ENCODE measurements at regions not wholly inside any gene's neighbourhood (a gene's known extent, or its start where the extent isn't known, plus 50 kb on each side); places are given as distances from the start of the nearest gene placed in this dataset.

DNA sequence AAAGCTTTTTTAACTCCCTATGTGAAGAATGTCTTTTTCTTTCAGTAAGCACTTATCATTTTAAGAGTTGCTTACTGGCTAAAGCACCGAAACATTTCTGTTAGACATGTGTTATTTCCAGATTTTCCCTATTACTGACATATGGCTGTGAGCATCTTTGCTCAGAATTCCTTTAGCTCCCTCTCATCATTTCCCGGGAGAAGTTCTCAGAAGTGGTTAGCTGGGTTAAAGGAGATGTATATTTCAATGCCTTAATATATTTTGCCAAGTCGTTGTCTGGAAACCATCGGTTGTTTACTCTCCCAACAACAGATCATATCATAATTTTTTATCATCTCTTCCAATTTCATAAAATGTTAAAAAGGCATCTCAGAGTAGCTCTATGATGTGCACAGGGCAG, 396.5 kb downstream of the OCA2 start:
- no peak for DNase-seq (ENCODE audit: low spot score)

DNA sequence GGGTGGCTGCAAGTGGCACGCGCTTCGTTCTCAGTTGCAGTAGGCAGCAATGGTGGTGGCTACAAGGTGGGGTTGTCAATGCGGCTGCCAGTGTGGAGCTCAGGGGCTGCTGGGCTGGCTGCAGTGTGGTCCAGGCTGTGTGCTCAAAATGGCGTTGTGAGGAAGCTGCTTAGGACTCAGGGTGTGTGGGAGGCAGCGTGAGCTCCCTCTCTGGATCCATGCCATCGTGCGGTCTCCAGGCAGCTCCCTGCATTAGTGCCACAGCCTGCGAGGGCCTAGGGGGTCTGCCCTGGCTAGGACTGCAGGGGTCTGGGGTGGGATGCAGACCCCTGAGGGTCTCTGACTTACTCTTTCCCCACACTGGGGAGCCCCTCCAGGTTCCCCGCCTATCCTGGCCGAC, 397.2 kb downstream of the OCA2 start:
- DNase-seq (ENCODE audit: low spot score) = no peak

DNA sequence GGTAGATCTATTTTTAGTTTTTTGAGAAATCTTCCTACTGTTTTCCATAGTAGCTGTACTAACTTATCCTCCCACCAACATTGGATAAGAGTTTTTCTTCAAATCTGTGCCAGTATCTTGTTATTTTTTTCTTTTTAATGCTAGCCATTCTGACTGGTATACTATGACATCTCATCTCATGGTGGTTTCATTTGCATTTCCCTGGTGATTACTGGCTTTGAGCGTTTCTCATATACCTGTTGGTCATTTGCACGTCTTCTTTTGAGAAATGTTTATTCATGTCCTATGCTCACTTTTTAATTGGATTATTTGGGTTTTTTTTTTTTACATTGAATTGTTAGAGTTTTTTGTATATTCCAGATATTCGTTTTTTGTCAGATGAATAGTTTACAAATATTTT, 398.1 kb downstream of the OCA2 start:
- no peak for DNase-seq (ENCODE audit: low spot score)

DNA sequence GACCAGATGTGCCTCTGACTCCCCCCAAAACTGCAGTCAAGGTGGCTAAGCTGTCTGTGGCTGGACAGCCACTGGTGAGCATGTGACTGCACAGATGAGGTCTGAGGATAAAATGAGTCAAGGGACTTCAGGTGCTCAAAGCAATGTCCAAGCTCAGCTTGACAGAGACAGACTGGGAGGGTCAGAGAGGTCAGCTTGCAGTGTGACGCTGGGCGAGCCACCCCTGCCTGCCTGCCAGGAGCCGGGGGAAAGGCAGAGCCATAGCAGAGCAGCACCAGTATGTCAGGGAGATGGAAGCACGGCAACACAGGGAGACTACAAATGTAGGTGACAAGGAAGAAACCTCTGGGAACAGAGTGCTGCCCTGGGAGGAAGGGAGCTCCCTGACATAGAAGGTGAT, 399.4 kb downstream of the OCA2 start:
- no peak for DNase-seq (ENCODE audit: low spot score)

DNA sequence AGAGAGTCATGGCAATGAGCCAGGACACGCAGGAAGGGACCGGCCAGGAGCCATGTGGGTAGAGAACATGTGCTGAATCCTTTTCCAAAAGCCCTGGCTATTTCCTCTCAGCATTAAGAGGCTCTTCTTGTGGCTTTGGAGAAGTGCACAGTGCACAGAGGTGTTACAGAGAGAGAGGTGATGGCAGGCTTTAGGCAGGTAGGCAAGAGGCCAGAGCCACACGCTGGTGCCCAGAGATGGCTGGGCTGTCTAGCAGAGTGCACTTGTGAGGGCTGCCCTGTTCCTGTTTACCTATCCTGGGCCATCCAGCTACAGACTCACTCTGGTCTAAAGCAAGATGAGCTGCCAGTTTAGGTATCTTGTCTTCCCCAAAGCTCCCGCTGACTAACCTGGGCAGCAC, 402.6 kb downstream of the OCA2 start:
- no peak for DNase-seq (ENCODE audit: low spot score)

DNA sequence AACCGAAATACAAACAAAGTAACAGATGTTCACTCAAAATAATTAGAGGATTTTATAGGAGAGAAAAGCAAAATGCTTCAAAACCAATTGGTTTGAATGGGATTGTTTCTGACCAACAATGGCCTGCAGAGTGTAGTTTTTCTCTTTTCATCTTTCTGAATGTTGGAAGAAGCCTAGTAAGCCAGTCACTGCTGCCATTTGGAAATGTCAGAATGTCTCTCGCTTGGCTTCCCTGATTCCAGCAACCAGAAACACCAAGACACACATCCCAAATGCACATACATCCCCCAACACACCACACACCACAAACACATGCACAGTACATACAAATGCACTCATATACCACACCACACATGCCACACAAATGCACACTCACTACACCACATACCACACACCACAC, 403.4 kb downstream of the OCA2 start:
- no peak for DNase-seq (ENCODE audit: low spot score)

DNA sequence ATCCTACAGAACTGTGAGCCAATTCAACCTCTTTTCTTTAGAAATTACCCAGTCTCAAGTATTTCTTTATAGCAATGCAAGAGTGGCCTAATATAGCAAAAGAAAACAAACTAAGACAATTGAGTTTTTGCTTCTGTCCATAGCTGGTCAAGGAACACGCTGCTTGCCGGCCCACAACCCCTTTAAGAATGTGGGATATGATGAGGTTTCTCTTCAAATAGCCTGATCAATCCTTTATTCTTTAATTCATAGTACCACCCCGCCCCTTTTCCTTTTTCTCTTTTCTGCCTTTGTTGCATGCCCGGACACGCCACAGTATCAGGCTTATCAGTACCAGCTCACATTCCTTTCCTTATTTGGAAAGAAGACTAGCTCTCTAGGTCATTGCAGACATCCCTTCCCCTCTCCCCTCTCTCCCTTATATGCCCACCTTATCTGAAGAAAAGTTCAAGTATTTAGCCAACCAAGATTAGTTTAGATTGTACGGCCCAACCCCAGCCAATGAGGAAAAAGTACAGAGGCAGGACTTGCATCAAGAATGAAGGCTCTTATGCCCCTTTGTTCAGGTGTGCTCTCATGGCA, 404.5 kb downstream of the OCA2 start:
- no peak for DNase-seq (ENCODE audit: low spot score)

DNA sequence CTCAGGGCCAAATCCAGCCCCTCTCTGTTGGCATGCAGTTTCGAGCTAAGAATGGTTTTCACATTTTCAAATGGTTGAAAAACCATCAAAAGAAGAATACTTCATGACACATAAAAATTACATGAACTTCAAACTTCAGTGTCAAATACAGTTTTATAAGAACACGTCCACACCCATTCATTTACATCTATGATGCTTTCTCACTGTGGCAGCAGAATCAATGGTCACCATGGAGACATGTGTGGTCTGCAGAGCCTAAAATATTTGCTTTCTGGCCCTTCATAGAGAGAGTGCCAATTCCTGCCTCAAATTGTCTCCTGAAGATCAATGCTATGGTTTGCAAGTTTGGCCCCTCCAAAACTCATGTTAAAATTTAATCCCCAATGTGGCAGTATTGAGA, 405.8 kb downstream of the OCA2 start:
- DNase-seq (ENCODE audit: low spot score) = no peak

DNA sequence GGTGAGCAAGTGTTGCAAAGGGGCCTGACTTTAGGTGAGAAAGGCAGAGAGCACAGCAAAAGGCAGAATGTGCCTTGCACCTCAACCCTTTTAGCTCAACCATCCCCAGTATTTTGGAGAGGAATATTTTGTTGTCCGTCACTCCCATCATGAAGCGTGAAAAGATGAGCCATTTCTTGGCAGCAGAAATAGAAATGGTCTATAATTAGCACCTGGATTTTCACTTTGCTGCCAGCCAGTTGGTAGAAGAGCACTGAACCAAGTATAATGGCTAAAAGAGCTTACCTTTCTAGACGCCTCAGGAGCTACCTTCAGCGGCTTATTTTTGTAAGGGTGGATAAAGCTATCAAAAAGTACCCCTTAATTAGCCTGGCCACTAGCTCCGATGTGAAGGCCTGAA, 406.7 kb downstream of the OCA2 start:
- DNase-seq (ENCODE audit: low spot score) = no peak

DNA sequence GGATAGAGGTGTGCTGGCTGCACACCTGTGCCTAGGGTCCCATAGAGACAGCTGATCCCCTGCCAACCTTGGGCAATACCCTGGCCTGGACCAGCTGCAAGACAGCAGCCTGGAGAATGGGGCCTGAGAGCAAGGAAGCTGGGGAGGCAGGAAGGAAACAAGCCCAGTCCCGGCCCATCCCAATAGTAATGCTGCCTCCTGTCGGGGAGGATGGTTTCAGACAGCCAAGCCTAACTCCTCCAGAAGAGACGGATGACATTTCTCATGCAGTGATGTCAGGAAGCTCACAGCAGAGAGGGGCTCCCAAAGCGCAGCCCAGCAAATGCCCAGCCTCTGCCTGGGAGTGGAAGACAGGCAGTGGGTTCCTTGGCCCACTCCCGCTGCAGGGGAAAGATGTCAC, 408.8 kb downstream of the OCA2 start:
- DNase-seq (ENCODE audit: low spot score) = no peak

DNA sequence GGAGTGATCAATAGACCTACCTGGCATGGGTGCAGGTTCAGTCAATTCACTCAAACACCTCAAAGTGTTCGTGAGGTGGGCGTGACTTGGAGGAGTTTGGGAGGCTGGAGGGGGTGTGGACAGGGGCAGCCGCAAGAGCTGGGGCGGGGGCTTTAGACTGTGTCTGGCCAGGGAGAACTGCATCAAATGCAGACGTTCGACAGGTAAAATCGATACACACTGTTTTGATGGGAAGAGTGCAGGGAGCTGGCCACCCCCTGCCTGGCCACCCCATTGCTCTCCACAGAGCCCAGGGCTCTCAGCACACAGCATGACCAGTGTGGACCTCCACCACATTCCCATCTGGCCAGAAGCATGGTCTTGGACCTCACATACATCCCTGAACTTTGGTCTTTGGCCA, 412.1 kb downstream of the OCA2 start:
- DNase-seq (ENCODE audit: low spot score) = no peak

DNA sequence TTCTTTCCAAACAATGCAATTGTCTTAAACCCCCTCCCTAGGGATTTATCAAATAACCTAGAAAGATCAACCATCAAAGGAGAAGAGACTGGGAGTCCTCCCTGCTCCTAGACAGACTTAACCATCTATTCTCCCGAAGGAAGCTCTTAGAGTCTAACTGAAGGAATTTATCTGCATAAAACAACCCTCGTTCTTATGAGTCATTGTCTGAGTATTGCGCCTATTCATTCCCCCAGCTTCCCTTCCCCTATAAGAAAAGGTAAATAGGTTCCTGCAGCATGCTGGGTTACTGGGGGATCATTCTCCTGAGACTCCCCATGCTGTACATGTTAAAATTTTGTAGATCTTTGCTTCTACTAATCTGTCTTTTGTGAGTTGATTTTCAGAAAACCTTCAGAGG, 412.7 kb downstream of the OCA2 start:
- DNase-seq (ENCODE audit: low spot score) = peak; percentile 10

DNA sequence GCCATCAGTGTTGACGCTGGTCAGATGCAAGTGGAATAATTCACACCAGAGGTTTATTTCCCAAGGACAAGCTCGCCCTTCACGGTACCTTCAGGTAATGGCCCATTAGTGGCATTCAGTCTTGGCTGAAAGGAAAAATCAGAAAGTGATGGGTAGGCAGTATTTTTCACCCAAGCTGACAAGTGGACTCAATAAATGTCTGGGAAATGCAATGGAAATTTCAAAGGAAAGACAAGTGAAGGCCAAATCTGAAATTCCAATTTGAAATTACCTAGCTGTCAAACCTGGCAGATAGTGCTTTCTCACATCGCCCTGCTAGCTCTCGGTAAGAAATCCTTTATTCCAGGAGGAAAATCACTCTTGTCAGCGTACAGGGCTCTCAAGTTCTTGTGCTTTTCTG, 413.5 kb downstream of the OCA2 start:
- DNase-seq (ENCODE audit: low spot score) = no peak

DNA sequence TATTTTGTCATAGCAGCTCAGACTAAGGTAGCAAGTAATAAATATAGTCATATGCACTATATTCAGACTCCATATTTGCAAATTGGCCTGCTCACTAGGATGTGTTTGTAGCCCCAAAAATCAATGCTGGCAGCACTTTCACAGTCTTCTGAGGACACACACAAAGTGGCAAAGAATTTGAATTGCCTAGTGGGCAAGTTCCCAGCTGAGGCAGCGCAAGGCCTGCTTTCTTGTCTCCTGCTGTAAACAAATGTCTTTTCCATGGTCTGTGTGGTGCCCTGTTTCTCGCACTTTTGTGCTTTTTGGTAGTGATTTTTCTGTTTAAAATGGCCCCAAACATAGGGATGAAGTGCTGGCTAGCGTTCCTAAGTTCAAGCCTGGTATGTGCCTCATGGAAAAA, 416.0 kb downstream of the OCA2 start:
- DNase-seq (ENCODE audit: low spot score) = no peak

DNA sequence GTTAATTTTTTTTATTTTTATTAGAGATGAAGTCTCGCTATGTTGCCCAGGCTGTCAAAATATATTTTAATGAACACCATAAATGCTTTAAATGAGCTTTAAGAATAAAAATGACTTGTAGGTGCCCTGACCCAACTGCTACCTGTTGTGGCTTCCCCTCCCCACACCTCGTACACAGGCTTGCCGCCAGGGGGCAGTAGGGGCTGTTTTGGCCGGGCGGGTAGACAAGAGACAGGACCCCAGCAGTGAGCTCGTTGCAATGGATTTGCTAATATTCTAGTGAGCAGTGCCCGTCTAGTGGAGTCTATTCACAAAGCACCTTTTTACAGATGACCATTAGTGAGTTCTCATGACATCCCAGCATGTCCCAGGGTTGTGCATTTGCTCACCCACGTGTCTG, 418.1 kb downstream of the OCA2 start:
- no peak for DNase-seq (ENCODE audit: low spot score)

DNA sequence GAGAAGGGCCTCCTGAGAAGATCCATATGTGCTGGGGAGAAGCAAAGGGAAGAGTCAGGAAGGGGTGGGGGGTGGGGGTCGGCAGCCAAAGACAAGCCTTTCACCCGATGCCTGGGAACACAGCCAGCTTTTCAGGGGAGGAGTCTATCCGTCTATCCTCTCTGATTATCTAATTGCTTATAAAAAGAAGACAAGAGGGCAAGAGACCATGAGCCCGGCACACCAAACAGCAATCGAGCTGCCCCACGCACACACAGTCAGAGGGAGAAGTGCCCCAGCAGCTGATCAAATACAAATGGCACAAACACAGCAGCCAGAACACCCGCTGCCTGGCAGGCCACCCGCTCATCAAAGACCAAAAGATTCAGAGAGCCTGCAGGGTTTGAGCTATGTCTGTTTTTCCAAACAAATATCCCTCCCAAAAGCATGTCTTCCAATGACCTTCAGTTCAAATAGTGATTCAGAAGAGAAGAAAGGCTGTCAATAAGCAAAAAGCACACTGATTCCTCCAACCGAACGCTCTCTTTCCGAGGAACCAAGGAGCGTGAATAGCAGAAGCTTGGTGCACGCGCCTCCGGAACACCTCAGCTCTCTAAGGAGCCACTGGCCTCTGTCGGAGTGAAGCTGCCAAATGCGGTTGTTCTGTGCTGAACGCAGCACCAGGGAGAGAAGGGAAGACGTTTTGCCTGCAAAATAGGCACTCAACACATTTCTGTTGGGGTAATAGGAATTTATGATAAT, 419.2 kb downstream of the OCA2 start:
- DNase-seq (ENCODE audit: low spot score) = no peak

DNA sequence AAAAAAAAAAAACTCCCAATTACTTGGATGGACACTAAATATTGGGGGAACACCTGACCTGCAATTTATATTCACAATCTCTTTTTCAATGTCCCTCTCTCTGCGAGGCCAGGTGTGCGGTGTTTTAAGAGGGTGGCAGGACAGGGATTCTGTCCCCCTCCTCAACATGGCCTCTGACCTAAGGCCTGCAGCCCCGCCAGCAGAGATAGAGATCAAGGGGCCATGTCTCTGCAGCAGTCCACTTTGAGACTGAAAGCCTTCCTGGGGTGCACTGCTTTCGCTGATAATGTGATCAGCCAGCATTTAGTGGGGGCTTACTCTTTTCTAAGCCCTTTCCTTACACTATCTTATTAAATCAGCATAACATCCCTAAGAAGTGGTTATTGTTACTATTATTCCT, 419.9 kb downstream of the OCA2 start:
- DNase-seq (ENCODE audit: low spot score) = no peak

DNA sequence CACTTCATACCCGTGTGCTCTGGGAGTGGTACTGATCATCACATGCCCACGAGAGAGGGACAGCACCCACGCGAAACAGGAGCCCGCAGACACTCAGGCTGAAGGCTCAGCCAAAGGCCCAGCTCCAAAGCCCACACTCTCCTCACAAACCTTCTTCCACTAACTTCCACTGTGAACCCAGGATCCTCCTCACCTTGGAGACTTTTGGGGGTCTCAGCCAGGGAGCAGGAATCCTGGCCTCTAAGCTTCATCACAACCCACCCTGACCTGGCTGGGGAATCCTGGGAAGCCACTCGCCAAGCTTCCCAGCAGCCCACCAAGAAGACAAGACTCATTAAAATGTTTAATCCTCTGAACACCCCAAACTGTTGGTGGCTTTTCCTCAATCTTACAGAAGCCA, 421.2 kb downstream of the OCA2 start:
- no peak for DNase-seq (ENCODE audit: low spot score)

DNA sequence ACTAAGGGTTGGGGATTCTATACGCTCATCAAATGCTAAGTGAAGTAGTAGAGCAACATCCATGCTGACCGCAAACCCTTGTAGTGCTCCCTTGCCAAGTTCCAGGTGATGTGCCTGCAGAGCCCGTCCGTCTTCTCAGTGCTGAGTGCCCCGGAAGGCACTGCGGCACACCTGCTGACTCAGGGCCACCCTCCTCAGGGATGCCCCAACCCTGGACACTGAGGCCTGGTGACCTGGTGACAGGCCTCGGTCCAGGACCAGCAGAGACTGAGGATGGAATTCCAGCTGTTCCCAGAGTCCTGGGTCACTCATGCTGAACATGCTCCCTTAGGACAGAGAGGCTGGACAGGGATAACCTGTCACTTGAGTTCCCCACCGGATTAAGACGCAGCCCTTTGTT, 422.5 kb downstream of the OCA2 start:
- no peak for DNase-seq (ENCODE audit: low spot score)

DNA sequence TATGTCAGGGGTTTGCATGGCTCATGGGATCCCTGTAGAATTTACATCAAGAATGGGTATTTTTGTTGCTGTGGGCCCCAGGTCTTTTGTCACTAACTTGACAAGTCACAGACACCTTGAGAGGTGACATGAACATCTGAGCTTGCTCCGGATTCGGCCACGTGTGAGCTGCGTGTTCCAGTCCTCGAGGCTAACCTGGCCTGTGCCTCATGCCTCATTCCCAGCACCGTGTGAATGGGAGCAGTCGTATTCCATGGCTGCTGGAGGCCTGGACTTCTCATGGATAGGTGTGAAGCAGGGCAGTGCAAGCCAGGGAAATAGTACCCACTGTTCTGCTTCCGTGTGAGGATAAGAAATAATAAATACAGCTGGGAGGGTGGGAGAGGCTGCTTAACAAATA, 423.5 kb downstream of the OCA2 start:
- no peak for DNase-seq (ENCODE audit: low spot score)

DNA sequence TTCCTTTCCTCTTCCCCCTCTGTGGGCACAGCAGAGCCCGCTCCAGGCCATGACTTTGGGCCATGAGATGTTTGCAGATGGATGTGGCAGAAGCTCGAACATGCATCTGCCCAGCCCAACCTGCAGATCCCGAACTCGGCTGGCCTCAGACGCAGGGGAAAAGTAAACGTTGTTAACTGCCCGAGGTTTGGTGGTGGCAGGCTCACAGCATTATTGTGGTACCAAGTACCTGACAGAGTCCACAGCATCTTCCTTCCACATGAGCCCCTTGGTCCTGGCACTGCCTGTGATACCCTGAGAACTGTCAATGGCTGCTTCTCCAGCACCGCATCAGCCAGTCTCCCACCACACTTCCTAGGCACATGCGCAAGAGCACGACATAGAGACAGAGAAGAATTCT, 424.3 kb downstream of the OCA2 start:
- DNase-seq (ENCODE audit: low spot score) = no peak

DNA sequence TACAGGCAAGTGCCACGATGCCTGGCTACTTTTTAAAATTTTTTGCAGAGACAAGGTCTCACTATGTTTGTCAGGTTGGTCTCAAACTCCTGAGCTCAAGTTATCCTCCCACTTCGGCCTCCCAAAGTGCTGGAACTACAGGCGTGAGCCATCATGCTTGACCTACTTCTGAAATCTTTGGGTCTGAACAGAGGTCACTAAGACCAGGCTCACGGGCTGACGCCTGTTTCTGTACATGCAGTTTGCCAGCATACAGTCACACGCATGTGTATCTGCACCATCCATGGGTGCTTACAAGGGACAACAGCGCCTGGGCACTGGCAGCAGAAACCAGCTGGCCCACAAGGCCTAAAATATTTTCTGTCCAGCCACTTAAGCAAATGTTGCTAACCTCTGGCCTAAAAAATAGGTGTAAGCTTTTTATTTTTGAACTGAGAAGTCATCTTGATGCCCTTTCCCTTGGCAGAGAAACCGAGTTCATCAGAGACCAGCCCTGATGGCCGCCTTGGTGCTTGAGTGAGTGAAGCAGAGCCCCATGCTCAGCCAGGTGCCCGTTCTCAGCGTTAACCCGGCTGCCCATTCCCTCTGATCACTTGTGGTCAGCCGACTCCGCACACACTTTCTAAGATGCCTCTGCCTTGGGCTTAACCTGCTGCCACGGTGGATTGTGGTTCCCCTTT, 425.2 kb downstream of the OCA2 start:
- DNase-seq (ENCODE audit: low spot score) = no peak

DNA sequence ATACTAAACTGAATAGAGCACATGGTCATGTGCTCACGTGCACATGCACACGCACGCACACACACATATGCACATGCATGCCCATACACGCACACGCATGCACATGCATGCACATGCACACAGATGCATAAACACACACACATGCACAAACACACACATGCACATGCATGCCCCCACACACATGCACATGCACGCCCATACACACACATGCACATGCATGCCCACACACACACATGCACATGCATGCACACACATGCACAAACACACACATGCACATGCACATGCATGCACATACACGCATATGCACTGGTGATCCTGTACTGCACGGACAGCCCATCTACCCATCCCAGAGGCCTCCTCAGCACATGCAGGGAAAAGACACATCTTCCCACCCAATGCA, 426.6 kb downstream of the OCA2 start:
- no peak for DNase-seq (ENCODE audit: low spot score)
